AML-193 (cell line): ENCODE measurements at regions not wholly inside any gene's neighbourhood (a gene's known extent, or its start where the extent isn't known, plus 50 kb on each side); places are given as distances from the start of the nearest gene placed in this dataset.

ENCODE experiments used
- DNase-seq, 2 experiments: peaks; one replicate each; lab custom pipeline; 2025; lab: John Stamatoyannopoulos, UW

DNA sequence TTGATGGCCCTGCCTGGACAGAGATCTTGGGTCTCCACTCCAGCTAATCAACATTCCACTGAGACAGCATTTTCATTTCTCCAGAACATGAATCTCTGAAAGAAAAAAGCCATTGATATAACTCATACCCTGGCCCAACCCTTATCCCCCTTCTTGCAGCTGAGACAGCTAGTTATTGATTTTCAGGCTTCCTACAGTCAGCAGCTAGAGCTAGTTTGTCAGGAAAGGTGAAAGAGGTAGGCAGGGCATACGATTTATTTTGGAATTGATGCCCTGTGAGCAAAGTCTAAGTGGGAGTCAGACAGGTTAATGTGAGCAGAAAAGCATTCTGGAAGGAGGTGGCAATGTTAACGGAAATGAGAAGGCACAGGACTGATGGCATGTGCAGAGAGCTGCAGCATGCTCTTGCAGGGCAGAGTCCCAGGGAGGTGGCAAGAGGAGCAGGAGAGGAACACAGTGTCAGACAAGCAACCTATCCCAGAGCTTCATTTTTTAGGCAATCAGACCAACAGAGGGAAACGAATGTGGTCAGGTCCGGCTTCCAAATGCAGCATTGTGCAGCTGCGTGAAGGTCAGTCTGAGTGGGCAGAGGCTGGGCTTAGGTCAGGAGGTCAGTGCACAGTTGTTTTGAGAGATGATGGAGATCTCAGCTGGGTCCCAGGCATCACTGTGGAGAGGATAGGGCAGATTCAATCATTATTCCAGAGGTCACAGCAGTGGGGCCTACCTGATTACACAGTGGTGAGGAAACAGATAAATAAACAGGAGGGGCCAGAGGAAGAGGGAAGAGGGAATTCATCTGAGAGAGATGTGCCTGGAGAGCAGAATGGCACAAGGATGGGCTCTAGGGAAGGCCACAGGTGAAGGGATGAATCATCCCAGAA is 134.8 kb downstream of the CMPK2 start:
- no peak for DNase-seq

DNA sequence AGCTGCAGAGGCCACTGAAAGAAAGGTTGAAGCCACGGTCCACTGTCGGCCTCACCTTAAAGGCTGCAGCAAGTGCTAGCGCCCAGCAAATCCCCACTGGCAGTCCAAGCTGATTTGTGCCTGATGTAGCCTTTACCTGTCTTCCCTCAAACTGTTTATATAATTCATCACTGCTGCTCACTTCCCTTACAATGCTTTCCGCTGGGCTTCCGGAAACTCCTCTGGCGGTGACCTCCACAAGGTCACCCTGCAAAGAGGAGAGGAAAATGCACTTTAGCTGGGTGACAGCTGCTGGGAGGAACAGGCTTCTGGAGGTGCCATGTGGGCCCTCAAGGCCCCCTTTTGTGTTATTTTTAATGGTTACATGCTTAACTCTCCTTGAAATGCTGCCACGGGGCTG is 126.2 kb downstream of the CMPK2 start:
- DNase-seq = no peak

GRCh38 chr2:6741229-6741628 is 124.5 kb downstream of the CMPK2 start:
- no peak for DNase-seq

DNA sequence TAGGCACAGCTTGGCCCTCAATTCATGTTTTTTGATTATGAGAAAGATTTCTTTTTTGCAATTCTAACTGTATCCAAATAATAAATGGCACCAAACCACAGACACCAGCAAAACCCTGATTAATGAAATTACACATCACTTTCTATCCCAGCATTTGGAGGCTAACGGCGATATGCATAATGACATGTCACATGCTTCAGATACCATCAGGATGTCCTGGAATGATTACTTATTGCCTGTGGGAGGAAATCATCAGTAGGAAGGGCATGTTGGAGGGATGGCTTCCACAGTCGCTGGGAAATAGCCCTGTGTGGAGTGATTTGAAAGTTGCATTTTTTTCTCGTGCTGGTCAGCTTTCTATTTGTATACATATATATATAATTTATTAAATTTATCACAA is 121.7 kb downstream of the CMPK2 start:
- DNase-seq = no peak

- DNase-seq = no peak
These were observed 118.3 kb downstream of the CMPK2 start for GRCh38 chr2:6747433-6747832.

DNA sequence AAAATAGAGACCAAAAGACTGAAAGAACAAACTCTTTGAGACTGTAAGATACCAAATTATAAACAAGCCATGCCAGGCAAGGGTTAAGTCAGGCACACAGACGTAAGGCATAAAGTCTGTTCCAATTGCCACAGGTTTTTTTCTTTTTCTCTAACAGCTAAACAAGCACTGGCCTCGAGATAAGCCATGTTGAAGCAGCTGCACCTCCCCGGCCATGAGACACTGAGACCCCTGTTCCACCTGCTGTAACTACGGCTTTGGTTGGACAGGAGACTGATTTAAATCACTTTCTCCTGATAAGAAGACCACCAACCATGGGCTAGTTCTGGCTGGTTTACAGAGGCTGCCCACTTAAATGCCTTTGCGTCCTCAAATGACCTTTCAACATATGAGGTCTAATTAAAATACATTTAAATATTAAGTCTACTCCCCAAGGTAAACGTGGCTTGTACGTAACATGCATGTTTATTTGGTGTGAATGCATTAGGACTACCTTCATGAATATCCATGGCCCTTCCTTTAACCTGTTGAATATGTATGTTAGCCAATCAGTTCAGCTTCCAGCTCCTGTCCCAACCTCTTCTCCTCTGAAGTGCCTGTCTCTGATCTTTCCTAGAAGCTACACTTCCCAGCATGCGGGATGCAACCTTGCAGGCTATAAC is 117.2 kb downstream of the CMPK2 start:
- no peak for DNase-seq

GRCh38 chr2:6749962-6750361 is 115.7 kb downstream of the CMPK2 start:
- no peak for DNase-seq

DNA sequence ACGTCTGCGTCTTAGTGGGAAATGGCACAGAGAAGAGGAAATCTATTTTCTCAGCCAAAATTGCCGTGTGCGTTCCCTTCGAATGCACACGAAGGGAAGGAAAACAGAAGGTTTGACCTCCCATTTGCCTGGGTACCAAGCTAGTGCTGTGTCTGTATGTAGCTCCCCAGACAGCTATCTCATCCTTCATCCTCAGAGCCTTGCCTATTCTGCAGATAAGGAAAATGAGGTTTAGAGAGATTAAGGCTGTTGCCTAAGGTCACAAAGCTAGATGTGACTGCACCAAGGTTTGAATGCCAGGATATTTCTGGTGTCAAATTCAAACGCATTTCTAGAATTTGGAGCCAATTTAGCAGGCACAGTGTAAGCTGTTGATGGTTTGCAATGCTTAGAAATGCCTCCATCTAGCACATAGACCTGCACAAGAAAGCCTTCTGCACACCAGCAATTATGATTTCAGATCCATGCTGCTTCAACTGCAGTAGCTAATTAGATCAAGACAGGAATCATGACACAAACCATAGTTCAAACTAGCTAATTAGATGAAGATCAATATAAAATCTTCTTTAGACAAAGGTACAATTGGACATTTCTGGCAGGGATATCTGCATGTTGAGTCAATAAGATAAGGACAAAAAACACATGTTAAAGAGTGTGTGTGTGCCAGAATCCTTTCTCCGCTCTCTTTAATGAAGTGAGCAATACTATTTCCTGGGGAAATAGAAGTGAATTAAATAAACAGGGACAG is 115.1 kb downstream of the CMPK2 start:
- DNase-seq = no peak

DNA sequence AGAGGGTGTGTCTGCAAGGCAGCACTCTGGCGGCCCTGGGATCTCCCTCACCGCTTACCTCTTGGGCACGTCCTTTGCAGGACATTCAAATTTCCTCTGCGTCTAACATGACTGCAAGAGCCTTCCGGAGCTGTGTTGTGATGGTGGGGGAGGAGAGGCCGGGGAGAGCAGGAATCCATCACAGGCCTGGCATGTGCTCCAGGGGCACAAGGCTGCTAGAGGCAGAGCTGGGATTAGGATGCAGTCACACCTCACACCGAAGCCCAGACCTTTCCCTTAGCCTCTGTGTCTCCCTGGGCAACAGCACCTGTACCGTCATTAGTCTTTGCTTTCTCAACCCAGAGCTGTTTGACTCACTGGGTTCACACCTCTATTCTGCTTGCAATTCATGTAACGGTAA is 111.3 kb downstream of the CMPK2 start:
- DNase-seq = no peak

DNA sequence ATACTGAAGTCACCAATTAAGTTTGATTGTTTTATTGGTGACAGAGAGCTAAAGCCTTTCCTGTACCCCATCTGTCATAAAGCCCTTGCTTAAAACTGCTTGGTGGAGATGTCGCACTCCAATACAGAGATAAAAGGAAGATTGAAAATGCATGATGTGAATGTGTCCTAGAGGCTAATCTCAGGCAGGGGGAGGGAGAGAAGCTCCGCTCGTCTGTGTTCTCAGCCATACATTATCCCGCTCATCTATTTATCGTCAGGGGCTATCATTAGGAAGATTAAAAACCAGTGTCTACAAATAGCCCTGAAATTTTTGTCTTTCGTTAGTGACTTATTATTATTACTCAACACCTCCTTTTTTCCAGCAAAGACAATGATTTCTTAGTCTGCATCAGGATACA is 110.3 kb downstream of the CMPK2 start:
- DNase-seq = no peak

DNA sequence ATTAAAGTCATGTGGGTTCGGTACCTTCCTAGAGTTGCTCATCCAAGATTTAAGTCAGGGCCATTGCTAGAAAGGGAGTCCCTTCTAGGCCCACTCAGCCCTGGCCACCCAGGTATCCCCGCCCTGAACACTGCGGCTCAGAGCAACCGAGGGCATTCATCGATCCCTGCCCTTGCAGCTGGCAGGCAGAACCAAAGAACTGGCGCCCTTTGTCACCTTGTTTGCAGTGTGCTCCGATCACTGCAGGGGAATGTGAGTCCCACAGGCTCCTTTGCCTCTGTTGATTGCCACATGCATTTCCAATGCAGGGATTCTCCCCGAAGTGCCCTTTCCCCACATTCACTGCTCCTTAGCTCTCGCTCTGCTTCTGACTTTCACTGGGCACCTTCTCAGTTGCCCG is 108.5 kb downstream of the CMPK2 start:
- DNase-seq = no peak

DNA sequence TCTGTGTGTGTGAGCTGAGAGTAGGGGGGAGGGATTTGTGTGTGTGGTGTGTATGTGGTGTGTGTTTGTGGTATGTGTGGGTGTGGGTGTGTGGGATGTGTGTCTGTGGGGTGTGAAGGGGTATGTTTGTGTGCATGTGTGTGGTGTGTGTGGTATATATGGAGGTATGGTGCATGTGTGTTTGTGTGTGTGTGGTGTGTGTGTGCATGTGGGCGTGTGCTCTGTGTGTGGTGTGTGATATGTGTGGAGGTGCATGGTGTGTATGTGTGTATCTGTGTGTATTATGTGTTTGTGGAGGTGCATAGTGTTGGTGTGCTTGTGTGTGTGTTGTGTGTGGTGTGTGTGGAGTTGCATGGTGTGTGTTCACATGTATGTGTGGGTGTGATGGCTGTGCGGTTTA is 106.0 kb downstream of the CMPK2 start:
- no peak for DNase-seq

DNA sequence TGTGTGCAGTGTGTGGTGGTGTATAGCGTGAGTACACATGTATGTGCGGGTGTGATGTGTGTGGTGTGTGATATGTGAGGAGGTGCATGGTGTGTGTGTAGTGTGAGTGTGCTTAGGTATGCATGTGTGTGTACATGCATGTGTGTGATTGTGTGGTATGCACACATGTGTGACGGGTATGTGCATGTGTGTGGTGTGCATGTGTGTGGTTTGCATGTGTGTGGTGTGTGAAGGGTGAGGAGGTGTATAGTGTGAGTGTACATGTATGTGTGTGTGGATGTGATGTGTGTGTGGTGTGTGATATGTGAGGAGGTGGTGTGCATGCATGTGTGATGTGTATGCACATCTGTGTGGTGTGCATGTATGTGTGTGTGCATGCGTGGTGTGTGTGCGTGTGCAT is 105.6 kb downstream of the CMPK2 start:
- no peak for DNase-seq

GRCh38 chr2:6764968-6765723 is 100.6 kb downstream of the CMPK2 start:
- DNase-seq = no peak

- DNase-seq = no peak
These were observed 96.4 kb downstream of the CMPK2 start for GRCh38 chr2:6769346-6769745.

DNA sequence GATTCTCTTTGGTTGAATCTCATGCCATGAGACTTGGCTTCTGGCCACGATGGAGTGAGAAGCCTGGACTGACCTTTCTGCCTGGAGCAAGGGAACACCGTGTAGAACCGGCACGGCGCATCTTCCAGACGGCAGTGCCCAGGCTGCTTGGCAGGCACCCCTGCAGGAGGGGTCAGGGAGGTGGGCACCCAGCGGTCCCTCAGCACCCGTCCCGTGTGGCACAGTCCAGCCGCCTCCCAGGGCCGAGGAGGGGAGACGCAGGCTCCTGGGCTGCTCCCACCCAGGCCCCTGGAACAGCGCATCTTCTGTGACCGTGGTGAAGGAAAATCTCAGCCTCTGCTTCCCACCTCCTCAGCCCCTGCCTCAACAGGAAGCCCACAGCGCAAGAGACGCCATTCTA is 95.7 kb downstream of the CMPK2 start:
- no peak for DNase-seq

GRCh38 chr2:6771634-6772611 is 93.8 kb downstream of the CMPK2 start:
- DNase-seq = no peak

DNA sequence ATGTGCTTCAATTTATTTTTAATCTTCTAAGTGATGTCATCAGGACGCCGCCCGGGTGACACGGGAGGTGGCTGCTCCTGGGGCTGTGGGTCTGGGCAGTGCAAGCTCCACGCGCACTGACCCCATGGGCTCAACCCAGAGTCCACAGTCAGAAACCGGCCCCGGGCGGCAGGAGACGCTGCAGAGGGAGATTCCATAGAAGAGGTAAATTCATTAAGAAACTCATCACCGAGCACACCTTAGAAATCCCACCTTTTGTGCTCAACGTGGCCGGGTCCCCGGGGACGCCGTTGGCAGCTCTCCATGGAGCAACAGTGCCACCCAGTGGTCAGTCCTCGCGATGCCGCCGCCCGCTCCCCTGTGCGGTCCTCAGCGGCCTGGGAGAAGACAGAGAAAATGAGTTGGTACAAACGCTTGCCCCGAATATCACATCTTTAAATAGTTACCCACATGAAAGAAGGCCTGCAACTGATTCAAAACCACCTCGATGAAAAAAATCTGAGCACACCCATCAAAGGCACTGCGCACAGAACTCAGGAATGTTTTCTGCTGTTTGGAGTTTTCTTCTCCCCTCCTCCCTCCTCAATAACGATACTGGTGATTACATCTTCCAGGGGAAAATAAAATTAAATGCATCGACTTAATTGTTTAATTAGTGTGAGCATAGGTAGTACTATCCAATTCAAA is 92.6 kb downstream of the CMPK2 start:
- peak in 1 of 2 experiments; percentile 4 for DNase-seq

GRCh38 chr2:6773694-6774044 is 92.0 kb downstream of the CMPK2 start:
- DNase-seq = no peak

DNA sequence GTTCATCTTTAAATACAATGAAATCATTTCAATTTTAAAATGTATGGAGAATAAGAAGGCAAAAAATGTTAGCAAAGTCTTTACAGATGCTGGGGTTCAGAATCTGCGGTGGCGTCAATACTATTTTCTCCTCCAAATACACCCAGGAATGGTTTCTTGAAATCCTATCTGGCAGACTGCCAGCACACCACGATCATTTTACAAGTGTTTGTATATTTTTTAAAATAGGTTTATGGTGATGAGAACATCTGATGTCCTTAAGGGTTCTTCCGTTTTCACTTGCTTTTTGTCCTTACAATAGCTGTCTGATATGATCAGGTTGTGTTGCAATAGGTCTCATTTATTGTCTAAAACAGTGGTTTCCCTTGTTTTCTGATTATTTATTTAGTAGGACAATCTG is 89.6 kb downstream of the CMPK2 start:
- DNase-seq = no peak
